COR-L47 (cell line): ENCODE measurements at regions not wholly inside any gene's neighbourhood (a gene's known extent, or its start where the extent isn't known, plus 50 kb on each side); places are given as distances from the start of the nearest gene placed in this dataset.

ENCODE experiments used
- DNase-seq: peaks from one replicate; lab custom pipeline; 2025; lab: John Stamatoyannopoulos, UW

DNA sequence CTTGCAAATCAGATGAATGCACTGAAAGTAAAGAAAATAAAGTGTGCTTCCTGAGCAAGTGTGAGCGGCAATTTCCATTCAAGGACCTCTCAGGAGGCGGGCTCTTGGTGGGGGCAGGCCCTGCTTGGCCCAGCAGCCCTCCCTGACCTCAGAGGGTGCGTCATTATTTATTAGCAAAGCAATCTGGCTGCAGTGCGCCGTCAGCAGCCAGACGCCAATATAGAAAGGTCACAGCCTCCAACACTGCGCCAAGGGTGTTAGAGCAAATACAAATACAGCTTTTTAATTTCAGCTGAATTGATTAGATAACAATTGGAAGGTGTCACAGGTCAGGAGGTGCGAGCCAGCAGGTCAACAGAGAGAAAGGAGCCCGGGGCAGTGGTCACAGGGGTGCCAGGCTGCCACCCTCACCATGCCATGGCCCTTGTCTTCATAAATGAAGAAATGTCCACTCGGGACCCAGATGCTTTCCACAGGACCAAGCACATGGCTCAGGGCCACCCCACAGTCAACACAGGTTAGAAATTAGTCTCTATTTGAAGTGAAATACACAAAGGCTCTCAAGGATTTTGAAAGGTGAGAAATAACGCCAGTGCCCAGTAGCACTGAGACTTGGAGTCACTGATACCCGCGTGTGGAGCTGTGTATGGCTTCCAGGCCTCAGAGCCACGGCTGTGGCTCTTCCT is 309.8 kb downstream of the IRX2 start:
- no peak for DNase-seq

GRCh38 chr5:2439608-2440007 is 311.9 kb downstream of the IRX2 start:
- DNase-seq = no peak

GRCh38 chr5:2433086-2433485 is 318.4 kb downstream of the IRX2 start:
- no peak for DNase-seq

DNA sequence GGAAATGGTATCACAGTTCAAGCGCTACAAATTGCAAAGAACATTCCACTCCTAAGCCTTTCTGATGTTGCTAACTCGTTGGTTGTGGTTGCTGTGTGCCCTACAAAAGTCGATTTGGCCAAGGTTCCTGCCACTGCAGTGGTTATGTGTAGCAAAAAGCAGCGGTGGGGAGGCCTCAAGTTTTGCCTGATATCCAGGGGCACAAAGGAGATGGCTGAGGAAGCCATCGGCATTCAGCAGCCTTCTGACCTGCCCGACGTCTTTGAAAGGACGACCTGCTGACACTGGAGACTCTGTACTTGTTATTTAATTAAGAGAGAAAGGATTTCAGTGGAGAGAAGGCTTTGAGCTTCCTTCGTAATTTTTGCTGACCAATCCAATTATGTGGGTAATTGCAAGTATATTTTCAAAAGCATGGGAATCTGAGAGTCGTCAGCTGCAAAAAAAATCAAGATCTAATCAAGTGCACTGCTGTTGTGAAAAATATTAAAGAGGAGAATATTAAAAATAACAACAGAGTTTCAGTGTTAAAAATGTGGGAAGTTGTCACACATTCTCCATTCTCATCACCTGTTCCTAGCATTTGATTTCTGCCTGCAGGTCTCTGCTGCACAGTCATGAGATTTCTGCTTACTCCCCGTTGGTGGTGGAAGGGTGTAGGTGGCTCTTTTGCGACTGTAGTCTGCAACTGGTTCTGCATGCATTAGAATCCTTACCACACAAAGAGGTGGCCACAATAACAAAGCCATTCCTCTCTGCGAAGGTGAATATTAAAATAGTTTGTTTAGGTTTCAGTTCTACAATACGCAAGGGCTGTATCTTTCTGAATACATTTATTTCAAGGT is 319.2 kb downstream of the IRX2 start:
- no peak for DNase-seq

DNA sequence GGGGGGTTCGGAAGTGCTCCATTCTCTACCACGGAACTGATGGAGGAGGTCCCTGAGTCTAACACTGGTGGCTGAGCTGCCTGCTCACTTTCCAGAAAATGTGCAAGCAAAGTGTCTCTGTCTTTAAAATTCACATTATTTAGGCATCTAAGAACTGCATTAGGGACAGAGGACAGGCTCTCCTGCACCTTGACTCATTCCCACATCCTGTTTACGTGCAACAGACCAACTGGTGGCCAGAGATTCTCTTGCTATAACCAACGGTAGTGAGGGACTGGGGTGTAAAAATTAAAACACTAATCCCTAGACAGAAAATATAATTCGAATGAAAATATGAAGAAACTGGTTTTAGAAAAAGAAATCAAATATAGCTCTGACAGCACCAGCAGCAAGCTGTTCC is 320.9 kb downstream of the IRX2 start:
- no peak for DNase-seq

DNA sequence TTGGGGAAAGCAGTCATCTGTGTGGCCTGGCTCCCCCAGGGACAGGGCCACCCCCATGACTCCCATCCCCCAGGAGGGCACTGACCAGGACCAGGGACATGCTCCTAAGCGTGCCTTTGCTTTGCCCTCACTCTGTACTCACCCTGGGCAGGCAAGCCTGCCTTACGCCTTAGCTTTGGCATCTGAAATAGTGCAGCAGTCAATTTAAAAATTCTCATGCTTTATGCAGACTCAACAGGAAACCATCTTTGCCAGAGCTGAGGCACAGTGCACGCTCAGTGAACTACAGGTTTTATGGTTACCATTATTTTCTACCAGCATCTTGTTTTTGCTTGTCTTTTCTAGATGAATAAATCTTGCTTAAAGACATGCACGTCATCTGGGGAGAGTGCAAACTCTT is 323.5 kb downstream of the IRX2 start:
- no peak for DNase-seq

DNA sequence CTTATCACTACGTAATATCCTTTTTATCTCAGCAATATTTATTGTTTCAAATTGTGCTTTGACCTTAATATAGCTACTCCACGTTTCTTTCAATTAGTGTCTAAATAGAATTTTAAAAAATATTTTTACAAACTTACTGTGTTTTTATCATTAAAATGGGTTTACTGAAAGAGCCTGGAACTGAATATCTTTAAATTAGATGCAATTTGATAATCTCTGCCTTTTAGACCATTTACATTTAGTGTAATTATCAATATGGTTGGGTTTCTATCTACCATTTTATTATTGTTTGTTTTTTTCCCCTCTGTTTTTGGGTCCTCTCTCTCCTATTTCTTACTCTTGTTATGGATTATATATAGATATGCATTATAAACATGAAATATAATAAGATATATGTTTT is 327.8 kb downstream of the IRX2 start:
- no peak for DNase-seq

DNA sequence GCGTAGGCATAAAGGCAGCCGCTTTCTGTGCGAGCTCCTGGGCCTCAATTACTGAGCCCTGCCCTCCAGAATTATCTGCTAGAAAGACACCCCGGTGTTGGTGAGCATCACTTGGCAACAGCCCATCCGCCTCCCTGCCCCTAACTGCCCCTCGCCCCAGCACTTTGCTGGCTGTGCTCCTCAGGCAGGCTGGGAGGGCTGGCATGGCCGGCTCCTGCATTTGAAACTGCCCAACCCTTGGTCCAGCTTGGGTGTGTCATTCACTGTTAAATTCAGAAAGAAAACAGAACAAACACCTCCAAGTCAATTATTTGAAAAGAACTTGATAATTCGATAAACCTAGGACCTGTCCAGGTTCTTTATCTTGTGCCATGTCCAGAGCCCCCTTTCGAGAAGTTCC is 334.2 kb downstream of the IRX2 start:
- no peak for DNase-seq

GRCh38 chr5:2415678-2416077 is 335.8 kb downstream of the IRX2 start:
- DNase-seq = no peak

DNA sequence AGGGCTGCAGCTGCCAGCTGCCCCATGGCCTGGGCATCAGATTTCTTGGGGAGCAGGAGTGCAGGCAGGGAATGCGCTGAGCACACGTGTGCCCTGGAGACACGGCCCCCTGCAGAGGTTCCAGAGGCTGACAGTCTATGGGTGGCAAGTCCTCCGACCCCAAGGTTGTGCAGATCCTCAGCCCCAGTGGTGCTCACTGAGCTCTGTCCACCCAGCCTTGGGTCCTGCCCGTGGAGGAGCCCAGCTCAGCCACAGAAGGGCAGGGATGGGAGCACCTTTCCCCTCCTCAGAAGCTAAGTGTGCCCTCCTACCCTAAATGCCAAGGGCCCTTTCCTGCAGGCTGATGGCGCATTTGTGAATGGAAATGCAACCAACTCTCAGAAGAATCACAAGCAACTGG is 341.0 kb downstream of the IRX2 start:
- DNase-seq = no peak

DNA sequence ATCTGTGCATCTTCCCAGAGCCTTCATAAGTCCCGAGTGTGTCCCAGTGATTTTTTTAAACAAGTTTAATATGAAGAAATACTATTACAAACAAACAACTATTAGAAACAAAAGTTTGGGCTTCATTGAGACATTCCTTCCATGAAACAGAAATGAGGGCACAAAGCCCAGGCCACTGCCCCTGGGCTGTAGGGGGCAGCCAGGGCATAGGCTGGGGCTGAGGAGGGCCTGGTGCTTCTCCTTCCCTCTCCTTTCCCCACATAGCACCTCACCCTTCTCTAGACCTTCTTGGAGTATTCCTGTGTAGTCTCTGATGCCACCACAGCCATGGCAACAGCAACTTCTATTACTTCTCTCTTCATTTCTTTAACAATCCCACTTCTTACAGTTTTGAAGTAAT is 348.2 kb downstream of the IRX2 start:
- no peak for DNase-seq

DNA sequence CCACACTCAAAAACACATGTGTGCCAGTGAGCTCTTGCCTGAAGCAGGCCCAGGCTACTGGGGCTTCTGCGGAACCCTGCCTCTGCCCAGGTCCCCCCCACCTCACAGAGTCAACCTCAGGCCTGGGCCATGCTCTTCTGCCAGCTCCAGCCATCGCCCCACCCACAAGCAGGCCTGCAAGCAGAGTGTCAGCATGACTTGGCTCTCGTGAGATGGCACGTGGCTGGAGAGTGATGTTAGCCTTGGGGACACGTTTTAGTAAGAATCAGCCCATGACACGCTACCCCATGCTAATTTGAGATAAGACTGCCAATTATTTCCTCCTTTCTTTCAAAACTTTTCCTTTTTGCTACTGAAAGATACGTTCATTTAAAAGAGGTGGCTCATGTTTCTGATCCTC is 351.7 kb downstream of the IRX2 start:
- DNase-seq = no peak

DNA sequence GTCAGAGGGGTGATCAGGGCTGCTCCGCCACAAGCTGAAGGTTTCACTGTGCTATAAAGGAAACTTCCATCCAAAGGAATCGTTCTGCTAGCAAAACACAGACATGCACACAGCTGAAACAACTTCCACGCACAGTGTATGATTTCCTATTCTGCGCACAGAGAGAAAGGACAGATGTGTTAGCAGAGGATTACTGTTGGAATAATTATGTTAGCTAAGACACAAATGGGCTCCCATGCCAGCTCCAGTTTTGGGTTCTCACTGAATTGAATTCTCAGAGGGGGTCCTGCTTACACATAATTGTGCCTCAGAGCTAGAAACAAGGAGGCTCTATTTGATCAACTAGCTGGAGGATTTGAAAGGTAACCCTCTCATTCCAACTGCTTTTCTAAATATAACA is 352.4 kb downstream of the IRX2 start:
- no peak for DNase-seq

DNA sequence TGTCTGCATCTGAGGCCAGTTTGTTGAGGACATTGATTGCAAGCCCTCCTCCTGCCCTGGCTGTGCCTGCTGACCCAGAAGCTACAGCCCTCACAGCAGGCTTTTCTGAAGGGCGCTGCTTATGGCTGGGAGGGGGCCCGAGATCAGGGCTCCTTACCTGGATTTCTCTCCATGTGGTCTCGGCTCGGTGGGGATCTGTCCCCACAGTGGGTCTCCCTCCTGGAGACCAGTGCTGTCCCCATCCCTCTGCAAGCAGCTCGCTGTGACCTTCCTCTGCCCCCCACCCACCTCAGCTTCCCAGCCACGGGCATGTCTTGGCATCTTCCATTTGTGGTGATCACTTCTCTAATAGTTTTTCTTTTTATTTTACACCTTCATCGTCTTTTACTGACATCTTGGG is 357.9 kb downstream of the IRX2 start:
- DNase-seq = no peak

GRCh38 chr5:2391566-2391965 is 359.9 kb downstream of the IRX2 start:
- no peak for DNase-seq

DNA sequence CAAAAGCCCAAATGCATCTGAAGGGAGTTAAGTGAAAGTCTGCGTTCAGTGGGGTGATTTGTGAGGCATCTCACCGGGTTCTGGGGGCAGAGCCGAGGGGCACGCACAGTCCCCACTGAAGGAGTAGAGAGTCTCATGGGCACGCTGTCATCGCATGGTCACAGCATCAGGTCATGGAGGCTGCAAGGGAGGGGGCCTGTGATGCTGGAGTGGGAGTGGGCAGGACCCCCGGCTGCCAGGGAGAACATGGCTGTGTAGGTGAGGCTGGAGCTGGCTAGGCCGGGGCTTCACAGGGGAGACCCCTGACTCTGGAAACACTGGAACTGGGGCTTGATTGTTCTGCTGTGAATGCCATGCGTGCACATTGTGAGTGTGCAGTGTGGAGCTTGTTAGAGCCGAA is 360.5 kb downstream of the IRX2 start:
- DNase-seq = no peak

DNA sequence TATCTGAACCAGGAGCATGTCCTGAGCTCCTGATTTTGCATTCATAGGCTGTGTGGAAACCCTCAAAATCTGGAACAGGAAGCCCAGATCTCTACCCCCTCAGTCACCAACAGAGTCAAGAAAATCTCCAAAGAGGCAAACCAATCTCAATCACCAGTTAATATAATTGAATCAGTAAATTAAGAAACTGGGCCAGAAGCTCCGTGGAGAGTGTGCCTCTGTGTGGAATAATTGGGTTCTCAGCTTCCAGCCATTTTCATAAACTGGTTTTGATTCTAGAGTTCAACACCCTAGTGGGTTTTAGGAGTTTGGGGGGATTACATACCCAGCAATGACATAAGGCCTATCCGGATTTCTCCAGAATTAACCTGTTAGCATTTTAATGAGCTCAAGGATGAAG is 362.9 kb downstream of the IRX2 start:
- no peak for DNase-seq

DNA sequence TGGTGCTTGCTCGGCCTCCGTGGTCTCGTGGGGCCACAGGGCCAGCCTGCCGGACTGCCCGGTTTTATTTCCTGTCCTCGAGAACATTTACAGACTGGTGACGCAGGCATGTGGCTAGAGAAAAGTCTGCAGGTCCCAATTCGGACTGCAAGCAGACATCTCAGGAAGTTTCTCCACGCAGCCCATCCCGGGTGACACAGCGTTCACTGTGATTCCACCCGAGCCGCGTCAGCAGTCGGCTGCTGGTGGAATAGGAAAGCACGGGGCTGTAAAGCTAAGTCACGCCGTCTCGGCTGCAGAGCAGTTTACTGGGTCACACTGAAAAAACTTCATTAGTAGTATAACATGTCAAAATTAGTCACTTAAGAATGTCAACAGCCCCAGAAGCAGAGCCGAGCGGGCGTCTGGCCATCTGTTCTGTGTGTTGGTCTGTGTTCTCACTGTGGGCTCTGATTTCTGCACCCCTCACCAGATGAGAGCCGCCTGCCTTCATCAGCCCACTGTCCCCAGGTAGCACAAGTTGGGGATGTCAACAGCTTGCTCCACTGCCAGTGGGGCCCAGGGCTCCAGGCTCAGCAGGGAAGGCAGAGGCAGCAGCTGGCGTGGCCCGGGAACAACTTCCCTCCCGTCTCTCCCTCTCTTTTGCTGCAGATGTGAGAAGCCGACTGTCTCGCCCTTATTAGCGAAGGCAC is 363.7 kb downstream of the IRX2 start:
- no peak for DNase-seq

- no peak for DNase-seq
These were observed 364.2 kb downstream of the IRX2 start for GRCh38 chr5:2387250-2387633.

- DNase-seq = no peak
These were observed 365.7 kb downstream of the IRX2 start for GRCh38 chr5:2385818-2386217.

DNA sequence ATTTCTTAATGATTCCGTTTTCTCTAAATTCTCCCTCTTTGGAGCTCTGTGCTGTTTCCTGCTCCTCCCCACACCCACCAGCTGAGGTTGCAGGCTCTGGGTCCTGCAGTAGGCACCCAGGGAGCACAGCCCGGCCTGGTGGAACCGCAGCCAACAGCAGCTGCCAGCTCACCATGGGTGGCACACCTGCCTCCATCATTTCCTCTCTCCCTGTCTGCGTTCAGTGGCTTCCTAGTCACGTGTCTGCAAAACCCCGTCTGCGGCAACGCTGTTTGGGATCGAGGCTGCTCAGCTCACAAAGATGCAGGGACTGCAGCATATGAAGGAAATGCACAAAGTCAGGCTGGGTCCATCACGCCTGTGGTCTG is 367.8 kb downstream of the IRX2 start:
- DNase-seq = no peak

DNA sequence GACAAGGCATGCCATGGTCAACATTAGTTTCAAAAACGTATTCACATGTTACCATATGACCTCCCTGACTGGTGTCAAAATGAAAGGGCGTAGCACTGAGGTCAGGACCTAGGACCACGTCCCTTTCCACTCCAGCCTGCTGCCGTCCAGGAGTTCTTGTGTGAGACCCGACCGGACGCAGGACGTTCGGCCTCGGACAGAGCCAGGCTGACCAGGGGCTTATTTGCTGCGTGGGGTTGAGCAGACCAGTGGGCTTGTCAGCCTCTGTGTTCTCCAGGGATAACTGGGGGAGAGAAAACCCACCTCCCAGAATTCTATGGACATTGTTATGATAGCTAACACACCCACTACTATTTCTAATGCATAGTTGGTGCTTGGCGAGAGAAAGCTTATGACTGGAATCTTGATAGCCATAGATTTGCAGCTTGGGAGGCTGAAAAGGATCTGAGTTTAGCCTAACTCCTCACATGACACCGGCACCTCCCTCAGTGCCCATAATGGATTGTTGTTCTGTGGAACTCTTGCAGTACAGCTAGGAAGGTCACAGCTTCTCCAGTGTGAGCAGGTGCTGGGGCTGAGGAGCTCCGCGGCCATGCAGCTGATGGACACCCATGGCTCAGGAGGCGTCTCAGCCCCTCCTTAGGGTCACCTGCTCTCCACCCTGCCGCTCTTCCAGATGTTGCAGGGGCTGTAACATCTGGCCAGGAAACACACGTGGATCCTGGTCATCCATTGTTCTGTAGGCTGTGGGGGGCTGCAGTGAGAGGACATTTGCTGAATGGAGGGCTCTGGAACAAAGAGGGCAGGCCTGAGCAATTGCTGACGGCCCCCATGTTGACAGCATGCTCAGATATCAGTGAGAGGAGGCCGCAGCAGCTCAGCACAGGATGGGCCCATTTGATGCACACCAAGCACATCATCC is 368.4 kb downstream of the IRX2 start:
- DNase-seq = no peak
